Midbrain (tissue), 1 donor: ENCODE measurements at regions not wholly inside any gene's neighbourhood (a gene's known extent, or its start where the extent isn't known, plus 50 kb on each side); places are given as distances from the start of the nearest gene placed in this dataset.

Experiments used
- DNase-seq: peaks from one replicate; lab custom pipeline; 2025; lab: John Stamatoyannopoulos, UW

DNA sequence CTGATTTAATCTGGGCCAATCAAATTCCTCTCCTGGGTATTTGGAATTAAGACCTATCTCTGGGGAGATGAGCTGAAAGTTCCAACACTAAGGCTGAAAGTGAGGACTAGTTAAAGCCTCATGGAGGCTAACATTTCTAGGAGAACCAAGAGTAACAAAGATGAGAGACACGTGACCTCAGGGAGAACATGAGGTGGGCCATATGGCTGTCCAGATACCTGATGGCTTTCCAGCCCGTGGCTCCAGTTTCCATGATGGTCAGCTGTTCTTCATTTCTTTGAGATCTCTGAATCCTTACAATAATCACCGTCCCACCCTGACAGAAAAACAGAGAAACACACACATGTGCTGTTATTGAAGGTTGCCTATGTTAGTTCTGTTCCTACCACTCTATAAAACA is 66.1 kb downstream of the LEPR start:
- DNase-seq, result no peak

DNA sequence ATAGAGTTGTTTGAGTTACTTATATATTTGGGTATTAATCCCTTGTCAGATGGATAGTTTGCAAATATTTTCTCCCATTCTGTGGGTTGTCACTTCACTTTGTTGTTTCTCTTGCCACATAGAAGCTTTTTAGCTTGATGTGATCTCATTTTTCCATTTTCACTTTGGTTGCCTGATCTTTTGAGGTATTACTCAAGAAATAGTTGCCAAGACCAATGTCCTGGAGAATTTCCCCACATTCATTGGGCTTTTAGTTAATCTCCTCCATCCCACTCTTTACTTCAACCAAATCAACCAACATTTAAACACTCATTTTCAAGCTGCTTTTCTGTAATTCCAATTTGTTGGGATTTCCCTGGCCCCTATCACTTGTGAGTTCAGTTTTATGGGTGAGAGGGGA is 69.0 kb downstream of the LEPR start:
- no peak for DNase-seq

DNA sequence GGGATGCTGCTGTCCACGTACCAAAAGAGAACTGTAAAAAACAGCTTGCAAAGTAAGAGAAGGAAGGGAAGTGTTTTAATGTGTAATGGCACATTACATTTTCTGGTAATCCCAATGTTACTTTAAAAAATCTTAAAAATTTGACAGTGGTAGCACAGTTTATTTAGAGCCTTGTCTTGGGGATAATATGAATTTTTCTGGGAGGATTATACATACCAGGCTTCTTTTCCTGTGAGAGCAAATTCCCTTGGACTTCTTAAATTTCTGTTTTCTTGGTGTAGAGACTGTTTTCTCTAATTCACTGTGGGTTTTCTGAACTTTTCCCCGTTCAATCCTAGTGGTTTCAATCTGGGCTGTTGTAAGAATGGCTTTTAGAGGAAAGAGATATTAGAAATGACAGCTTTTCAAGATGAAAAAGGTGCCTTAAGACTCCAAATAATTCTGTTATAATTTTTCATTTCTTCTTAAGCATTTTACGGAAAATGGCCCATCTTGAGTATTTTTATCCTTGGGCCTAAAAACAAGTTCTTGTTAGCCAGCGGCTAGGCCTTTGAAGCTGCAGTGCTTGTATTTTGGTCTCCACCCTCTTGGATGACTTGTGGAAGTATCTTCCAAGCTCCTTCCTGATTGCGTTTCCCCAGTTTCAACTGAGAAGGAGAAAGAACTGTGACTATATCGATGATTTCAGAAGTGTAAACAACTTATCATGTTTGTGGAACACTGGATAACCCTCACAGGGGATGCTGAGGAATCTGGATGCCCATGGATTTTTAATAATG is 70.0 kb downstream of the LEPR start:
- DNase-seq, result no peak

DNA sequence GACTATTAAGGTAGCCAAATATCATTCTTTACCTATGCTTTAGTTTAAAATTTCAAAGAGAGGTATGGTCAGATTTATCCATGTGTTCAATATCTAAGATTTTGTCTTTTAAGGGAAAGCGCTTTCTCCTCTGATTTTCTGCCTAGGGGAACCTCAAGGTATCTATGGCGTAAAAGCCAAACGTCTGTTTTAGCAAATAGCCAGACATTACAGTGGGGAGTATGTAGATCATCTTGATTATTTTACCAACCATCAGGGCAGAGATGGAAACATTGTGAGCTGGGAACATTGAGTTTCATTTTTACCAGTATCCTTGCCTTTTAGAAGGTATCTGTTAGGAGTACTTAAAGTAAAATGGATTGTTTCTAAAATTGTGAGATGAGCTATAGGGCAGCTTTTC is 71.0 kb downstream of the LEPR start:
- DNase-seq, result no peak

DNA sequence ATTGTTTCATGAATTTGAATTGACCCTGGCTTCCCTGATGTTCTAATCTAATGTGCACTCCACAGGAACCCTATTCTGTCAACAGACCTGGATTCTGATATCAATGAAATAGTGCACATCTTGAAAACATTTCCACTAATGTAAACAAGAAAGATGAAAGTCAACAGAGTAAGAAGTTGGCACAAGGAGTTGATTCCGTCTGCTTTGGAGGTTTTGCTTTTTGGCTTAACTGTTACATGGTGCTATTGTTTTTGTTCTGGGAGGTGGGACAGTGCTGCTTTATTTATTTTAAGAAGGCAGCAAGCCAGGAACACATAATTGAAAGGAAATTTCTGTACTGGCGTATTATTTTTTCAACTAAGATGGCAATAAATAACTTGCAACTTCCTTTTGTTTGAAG is 73.3 kb downstream of the LEPR start:
- no peak for DNase-seq

DNA sequence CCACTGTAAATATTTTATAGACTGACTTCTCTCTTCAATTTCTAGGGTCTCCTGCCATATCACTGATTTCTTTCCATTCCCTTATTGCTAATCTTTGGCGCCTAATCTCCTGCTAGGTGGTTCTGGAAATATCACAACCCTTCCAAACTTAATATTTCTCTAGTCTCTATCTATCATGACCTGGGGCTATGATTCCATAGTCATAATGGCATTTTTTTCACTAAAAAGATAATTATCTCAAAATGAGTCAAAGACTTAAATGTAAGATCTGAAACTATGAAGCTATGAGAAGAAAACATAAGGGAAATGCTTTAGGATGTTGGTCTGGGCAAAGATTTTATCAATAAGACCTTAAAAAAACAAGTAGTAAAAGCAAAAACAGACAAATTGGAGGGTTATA is 74.2 kb downstream of the LEPR start:
- no peak for DNase-seq

DNA sequence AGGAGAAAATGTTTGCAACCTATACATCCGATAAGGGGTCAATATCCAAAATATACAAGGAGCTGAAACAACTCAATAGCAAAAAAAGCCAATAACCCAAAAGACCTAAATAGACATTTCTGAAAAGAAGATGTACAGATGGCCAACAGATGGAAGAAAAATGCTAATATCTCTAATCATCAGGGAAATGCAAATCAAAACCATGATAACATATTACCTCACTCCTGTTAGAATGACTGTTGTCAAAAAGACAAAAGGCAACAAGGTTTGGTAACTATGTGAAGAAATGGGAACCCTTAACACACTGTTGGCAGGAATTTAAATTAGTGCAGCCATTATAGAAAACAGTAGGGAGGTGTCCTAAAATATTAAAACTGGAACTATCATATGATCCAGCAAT is 74.7 kb downstream of the LEPR start:
- no peak for DNase-seq

DNA sequence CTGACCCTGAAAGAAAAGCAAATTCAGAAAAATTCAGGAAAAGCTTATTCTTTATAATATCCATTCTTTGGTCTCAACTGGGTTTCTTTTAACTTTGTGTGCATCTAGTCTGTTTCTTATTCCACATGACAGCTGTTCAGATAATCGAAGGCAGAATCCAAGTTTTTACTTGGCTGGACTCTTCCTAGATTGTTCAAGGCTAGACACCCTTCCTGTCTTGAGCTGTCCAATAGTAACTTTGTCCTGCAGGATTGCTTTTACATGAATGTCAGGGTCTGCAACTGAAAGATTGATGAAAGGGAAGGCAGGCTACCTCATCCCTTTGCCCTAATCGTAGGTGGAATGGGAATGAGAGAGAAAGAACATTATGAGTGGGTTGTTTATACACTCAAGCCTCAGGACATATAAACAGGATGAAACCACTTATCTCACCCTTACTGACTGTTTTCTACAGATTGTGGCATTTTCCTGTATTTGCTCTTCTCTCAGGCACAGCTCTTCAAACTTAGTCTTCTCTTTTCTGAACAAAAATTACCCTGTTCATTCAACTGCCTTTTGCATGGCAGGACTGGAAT is 76.9 kb downstream of the LEPR start:
- no peak for DNase-seq

DNA sequence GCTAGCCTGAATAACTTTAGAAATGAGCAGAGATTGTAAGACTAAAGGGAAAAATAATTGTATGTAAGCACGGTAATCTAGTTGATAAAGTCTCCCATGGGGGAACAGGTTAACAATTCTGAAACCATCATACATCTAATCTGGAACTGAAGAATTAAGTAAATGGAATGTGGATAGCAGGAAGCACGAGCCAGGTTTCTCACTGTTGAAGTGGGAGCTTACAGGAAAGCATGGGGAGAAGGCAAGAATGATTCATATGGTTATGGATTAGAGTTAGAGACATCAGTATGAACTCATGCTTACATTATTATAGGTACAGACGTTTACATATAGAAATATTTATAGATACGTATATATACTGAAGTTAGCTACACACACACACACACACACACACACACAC is 83.0 kb downstream of the LEPR start:
- no peak for DNase-seq

DNA sequence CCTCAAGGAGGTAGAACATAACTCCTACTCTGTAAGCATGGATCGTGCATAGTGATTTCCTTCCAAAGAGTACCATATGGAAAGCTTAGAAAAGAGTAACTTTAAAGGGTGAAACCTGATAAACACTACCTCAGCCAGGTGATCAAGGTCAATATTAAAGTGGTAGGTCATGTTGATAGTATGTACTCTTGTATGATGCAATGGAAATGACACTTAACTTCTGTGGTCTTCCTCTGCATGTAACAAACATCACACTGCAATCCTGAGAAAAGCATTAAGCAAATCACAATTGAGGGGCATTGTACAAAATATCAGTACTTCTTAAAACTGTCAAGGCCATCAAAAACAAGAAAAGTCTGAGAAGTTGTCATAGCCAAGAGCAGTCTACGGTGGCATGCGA is 83.8 kb downstream of the LEPR start:
- DNase-seq, result no peak

DNA sequence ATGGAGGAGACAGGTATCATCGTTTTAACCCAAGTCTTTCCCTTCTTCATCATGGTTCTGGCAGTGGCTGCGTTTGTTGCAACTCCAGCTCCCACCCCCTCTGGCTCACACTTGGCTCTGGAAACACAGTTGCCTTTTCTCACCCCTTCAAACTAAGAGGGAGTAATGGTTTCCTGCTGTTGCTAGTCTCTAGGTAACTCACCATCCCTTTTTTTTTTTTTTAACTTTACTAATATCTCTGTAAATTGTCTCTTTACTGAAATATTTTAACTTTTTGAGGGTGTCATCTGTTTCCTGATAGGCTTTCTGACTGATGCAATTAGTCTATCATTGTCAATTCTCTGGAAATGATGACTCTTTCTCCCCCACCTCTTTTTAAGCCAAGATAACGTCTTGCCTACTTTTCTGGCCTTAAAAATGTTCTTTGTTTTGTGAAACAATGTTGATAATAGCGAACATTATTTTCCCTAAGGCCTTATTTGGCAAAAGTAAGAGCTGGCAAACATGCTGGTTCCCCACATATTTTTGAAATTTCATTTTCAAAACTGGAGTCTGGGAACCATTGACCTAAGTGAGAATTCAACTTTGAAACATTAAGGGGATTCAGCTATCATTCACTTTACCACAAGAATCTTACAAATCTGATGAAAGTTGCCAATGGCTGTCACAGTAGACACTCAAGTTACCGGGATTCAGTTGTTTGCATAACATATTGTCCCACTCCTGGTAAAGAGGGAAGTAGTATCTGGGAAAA is 85.3 kb downstream of the LEPR start:
- no peak for DNase-seq

DNA sequence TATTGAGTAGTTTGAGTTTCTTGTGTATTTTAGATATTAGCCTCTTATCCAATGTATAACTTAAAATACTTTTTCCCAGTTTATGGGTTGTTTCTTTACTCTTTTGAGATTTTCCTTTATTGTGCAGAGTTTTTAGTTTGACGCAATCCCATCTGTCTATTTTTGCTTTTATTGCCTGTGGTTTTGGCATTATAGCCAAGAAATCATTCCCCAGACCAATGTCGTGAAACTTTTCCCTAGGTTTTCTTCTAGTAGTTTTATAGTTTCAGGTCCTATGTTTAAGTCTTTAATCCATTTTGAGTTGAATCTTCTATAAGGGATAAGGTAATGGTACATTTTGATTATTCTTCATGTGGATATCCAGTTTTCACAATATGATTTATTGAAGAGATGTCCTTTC is 87.6 kb downstream of the LEPR start:
- no peak for DNase-seq

DNA sequence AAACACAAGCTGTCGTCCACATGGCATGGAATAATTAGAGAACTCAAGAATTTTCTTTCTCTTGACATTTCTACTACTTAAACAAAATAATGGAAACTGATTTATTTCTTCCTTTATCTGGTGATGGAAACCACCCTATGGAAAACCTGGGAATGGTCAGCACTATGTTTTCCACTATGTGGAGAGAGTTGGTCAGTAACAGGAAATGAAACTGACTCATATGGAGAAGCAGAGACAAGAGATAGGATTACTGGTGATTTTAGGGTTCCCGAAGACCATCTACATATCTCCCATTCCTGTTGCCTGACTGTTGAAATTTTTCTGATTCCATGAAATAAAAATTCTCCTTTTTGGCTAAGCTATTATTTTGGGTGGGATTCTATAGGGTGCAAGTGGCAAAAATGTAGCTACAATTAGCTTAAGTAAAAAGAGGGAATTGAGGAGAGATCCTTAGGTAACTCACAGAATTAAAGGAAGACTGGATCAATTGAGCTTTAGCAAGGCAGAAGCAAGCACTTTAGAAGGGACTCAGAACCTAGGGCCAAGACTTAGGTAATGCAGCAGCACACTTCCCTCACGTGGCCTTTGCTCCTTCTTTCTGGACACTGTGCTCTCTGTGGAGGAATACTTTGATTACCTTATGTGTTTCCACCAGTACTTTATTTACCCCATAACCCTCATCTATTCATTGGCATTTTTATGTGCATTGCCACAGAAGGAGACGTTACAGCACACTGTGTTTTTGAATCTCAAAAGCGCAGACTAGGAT is 89.6 kb downstream of the LEPR start:
- no peak for DNase-seq

DNA sequence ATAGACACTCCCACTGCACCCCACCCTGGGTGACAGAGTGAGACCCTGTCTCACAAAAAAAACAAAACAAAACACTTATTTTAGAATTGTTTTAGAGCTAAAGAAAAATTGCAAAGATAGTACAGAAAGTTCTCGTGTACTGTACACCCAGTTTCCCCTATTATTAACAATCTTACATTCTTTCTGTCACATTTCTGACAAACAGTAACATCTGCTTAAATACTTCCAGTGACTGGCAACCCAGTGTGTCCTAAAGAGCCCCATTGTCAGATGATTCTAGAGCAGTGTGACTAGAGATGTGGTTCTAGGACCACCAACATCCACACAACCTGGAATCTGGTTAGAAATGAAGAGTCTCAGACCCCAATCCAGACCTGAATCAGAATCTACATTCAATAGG is 90.5 kb downstream of the LEPR start:
- no peak for DNase-seq

DNA sequence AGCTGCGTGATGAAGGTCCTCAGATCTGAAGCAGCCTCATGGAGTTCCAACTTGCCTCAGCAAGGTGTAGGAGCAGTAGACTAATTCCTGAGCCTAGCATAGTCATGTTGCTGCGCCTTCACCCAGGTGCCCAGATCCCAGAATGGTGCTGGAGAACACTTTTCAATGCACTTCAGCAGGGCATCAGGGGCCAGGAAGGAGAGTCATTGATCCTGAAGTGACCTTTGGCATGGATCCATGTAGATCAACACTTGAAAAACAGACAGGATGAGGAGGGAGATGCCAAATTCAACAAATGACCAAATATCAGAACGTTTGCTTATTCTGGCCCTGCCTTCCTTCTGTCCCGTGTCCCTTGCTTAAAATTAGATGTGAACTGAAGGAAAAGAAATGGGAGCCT is 91.9 kb downstream of the LEPR start:
- DNase-seq, result no peak

DNA sequence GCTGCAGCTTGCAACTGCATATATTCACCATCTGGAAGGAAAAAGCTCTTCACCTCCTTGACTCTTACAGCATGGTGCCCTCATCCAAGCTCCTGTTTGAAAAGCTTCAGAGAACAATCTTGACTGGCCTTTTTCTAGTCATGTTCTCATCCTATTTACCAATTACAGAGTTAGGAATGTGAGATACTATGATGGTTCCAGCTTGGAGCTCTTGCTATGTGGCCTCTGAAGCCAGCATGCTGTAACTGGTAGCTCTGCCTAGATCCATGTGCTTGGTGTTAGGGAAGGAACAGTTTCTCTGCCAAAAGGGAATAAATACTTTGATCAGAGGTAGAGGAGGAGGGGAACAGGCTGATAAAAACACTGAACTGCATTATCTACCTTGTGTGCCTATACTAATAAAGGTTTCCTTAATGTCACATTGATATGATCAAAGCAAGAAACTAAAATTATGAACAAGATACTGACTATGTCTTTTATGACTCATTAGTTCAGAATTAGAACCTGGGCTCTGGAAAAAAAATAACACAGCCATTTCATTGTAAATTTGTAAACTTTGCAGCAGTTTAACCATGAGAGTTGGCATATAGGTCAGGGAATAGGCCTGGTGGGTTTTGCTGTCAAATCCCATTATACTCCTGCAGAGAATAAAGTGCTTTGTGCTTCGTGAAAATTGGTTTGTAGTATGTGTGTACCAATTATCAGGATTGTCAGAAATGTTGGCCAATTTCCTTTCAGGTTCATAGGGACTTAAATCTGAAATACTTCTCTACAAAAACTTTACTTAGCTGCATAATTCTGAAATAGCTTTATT is 92.7 kb downstream of the LEPR start:
- DNase-seq, result no peak

DNA sequence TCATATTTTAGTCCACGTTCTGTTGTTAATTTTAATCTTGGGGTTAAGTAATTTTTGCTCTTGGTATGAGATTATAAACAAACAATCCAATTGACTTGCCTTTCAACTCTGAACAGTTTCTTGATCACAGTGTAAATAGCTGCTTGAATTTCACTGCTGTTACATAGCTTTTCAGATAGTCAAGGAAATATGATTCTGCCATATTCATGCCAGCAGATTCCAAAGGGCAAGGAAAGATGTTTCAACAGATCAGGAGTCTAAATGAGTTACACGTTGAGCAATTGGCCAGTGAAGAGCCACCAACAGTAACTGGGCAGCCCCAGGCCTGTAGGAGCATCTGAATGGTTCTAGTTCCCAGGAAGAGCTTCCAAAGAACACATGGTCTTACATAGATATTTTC is 93.6 kb downstream of the LEPR start:
- no peak for DNase-seq

DNA sequence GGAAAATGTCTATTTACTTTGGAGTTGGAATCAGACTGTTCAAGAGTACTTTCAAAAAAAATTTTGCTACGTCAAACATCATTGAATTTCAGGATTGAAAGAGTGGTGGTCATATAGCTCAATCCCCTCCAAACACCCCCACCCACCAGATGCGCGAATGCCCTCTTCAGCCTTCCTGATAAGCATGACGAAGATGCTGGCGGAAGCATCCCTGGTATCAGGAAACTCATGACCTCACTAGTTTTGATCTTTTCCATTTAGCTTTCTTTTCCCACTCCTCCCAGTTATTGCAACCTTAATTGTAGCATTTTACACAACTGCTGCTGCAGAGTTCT is 104.4 kb downstream of the LEPR start:
- no peak for DNase-seq

DNA sequence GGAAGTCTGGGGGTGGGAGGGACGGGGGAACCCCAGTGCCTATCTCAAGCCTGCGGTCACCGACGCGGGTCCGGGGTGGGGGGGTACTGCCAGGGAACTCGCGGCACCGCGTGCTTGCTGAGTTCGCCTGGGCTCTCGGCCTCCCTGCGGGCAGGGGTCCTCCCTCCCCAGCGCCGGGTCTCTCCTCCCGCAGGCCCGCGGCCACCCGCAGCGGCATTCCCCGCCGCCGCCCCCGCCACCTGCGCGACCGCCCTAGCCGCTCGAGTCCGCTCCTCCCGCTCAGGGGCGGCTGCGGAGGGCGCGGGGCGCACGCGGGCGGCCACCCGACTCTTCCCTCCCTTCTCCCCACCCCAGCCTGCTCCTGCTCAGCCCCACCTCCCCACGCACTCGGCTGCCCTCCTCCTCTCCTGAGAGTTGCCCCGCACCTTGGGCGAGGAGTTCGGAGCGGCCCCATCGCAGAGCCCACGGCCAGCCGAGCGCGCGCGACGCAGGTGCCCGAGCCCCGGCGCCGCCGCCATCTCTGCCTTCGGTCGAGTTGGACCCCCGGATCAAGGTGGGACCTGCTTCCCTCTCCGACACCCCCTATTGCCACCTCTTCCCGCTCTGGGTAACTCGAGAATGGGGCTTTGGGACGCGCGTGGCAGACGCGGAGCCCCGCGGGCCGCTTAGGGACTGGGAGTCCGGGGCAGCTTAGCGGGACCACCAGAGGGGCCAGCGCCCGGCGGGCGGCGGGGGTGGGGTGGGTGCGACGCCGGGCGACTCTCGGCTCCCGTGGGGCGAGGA is 105.0 kb downstream of the LEPR start:
- no peak for DNase-seq

DNA sequence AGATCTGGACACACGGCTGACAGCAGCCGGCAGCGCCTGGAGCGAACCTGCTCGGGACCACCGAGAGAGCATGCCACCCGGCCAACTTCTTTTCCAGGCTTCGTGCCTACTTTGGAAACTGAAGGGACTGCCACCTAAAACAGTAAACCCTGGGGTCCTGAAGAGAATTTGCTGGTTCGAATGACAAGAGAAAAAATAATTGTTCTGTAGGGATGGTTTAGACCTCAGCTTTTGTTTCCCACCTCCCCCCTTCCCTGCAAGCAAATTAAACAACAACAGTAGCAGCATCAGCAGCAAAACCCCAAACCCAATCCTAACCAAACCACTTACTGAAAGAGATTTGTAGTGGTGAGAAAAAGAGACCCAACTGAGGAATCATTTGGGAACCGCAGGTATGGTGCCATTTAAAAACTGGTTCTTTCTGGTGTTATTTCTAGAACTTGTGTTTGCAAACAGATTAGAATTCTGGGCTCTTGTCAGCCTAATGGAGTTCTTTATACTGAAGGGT is 105.6 kb downstream of the LEPR start:
- no peak for DNase-seq

DNA sequence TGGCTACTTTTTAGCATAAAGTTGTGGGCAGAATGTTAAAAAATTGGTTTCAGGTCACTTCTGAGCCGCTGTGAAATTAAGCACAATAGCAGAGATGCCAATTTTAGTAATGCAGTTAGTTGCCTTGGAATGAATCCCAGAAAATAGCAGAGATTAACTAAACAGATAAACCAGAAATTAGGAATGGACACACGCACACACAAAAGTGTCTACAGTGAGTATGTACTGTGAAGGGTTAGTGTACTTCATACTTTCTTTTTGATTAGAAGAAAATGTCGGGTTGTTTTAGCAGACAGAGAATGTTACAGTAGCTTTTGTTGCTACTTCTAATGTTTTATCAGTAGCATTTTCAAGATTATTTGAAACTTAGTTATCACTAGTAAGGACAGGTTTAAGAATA is 106.7 kb downstream of the LEPR start:
- DNase-seq, result no peak
